Uterus (tissue), 2 donors: ENCODE measurements at regions not wholly inside any gene's neighbourhood (a gene's known extent, or its start where the extent isn't known, plus 50 kb on each side); places are given as distances from the start of the nearest gene placed in this dataset.

Source experiments
- CTCF ChIP-seq, 4 experiments: fragments of 200-600 bp in 2 of 4; fragments of 450-650 bp in 2 of 4; sonication (generic) in 2 of 4; IDR thresholded peaks; one replicate each; pipeline ENCODE4 v1.5.1; 2016 to 2019; ENCODE audit warnings: antibody characterized with exemption in 4 of 4, mild to moderate bottlenecking in 2 of 4, moderate library complexity in 1 of 4
- POLR2A ChIP-seq, 2 donors: fragments of 450-650 bp; IDR thresholded peaks; one replicate each; pipeline ENCODE4 v1.6.1; 2016; ENCODE audit warnings: antibody characterized with exemption in 2 of 2, mild to moderate bottlenecking in 1 of 2, moderate library complexity in 1 of 2

GRCh38 chr14:61923348-61923747 lies 161.1 kb downstream of the SNAPC1 start:
- TF ChIP-seq CTCF (IDR thresholded peaks at IDR 0.05) (no peak), POLR2A (IDR thresholded peaks at IDR 0.05) (no peak)
